GM12878 (cell line): ENCODE measurements at regions not wholly inside any gene's neighbourhood (a gene's known extent, or its start where the extent isn't known, plus 50 kb on each side); places are given as distances from the start of the nearest gene placed in this dataset.

Experiments
- ATAC-seq: fragments of 200-7000 bp; cut with Tn5 transposase; 3 replicates; pipeline ENCODE4 v1.9.1; 2020; ENCODE audit warnings: mild to moderate bottlenecking, moderate library complexity
- BruUV-seq: library from RNA; stranded (reverse); fragments of 400-500 nt; replicated peaks from 2 replicates; lab custom pipeline; 2021; lab: Mats Ljungman, UMichigan
- CTCF ChIA-PET: fragments of 300-600 bp; sonication (Branson Sonifier 250); formaldehyde crosslinking; extraction: SDS; loops from one replicate; lab custom pipeline; 2021; ENCODE audit warnings: inconsistent platforms; lab: Yijun Ruan, JAX
- POLR2A ChIA-PET: fragments of 350-600 bp; formaldehyde crosslinking; extraction: SDS; loops from one replicate; lab custom pipeline; 2021; ENCODE audit warnings: inconsistent platforms; lab: Charles Lee
- RAD21 ChIA-PET: fragments of 300-600 bp; sonication (Branson Sonifier 250); formaldehyde crosslinking; loops from one replicate; lab custom pipeline; 2023; ENCODE audit warnings: antibody characterized with exemption; ENCODE audit not compliant: unreplicated experiment; lab: Charles Lee
- SMC1A ChIA-PET: fragments of 300-600 bp; sonication (Branson Sonifier 250); formaldehyde crosslinking; loops from one replicate; lab custom pipeline; 2023; ENCODE audit not compliant: unreplicated experiment, uncharacterized antibody; lab: Charles Lee
- DNase-seq: peaks from one replicate; pipeline ENCODE4 v3.0.0-alpha.2; 2011; ENCODE audit warnings: low read depth, low spot score
- FAIRE-seq: peaks from 3 replicates; lab custom pipeline; 2011; peaks lifted over from hg19 to GRCh38; lab: Jason Lieb, UNC
- H2AFZ ChIP-seq: 2 replicates; pipeline ENCODE4 v1.6.0; 2011; ENCODE audit warnings: low read depth, low read length, control low read depth; ENCODE audit not compliant: control insufficient read depth
- H3K27ac ChIP-seq: 2 replicates; pipeline ENCODE4 v1.5.1; 2011; ENCODE audit warnings: control low read depth; ENCODE audit not compliant: control insufficient read depth, insufficient read depth
- H3K27me3 ChIP-seq, 2 experiments: replicated peaks in 1 of 2; 2 replicates each; pipeline versions ENCODE4 v1.6.0 to v1.6.1; 2011; ENCODE audit warnings: low read length in 1 of 2; ENCODE audit not compliant: control insufficient read depth in 2 of 2, insufficient read depth in 2 of 2
- H3K36me3 ChIP-seq, 2 experiments: 2 replicates each; pipeline ENCODE4 v1.5.1; 2011; ENCODE audit warnings: low read length in 1 of 2; ENCODE audit not compliant: control insufficient read depth in 2 of 2, insufficient read depth in 2 of 2
- H3K4me1 ChIP-seq: 2 replicates; pipeline ENCODE4 v1.6.1; 2011; ENCODE audit warnings: mild to moderate bottlenecking, low read length, moderate library complexity, mixed read lengths; ENCODE audit not compliant: control insufficient read depth, insufficient read depth
- H3K4me2 ChIP-seq: 2 replicates; pipeline ENCODE4 v1.6.0; 2011; ENCODE audit warnings: control low read depth; ENCODE audit not compliant: control insufficient read depth, insufficient read depth
- H3K4me3 ChIP-seq: fragments of 200-600 bp; sonication (generic); 2 replicates; pipeline ENCODE4 v1.5.1; 2016
- H3K79me2 ChIP-seq: 2 replicates; pipeline ENCODE4 v1.6.0; 2011; ENCODE audit warnings: low read length; ENCODE audit not compliant: control insufficient read depth, insufficient read depth
- H3K9ac ChIP-seq: 2 replicates; pipeline ENCODE4 v1.8.0; 2011; ENCODE audit warnings: low read length, control low read depth, mixed read lengths; ENCODE audit not compliant: control insufficient read depth, insufficient read depth
- H3K9me3 ChIP-seq: replicated peaks from 3 replicates; pipeline ENCODE4 v1.5.1; 2011; ENCODE audit warnings: mild to moderate bottlenecking, low read length; ENCODE audit not compliant: control insufficient read depth, insufficient read depth
- H4K20me1 ChIP-seq: 2 replicates; pipeline ENCODE4 v1.6.0; 2011; ENCODE audit not compliant: control insufficient read depth, insufficient read depth
- BCLAF1 ChIP-seq: fragments of 450-650 bp; IDR thresholded peaks from 2 replicates; pipeline ENCODE4 v1.6.1; 2017; ENCODE audit warnings: antibody characterized with exemption, mild to moderate bottlenecking, moderate library complexity
- CUX1 ChIP-seq: IDR thresholded peaks from 2 replicates; pipeline ENCODE4 v1.6.1; 2012; ENCODE audit warnings: improper control_type of control experiment, low read depth, low read length; ENCODE audit not compliant: insufficient replicate concordance
- EP300 ChIP-seq, 2 experiments: fragments of 150-350 bp in 1 of 2; IDR thresholded peaks; 2 replicates each; pipeline ENCODE4 v1.6.1; 2011 to 2012; ENCODE audit warnings: low read depth in 2 of 2, low read length in 2 of 2, borderline replicate concordance in 1 of 2, improper control_type of control experiment in 1 of 2, inconsistent platforms in 1 of 2; ENCODE audit not compliant: control insufficient read depth in 1 of 2
- KDM1A ChIP-seq: fragments of 200-600 bp; sonication (generic); IDR thresholded peaks from 2 replicates; pipeline ENCODE4 v1.6.1; 2016; ENCODE audit warnings: borderline replicate concordance
- NRF1 ChIP-seq: conservative IDR thresholded peaks from 2 replicates; pipeline ENCODE4 v1.6.1; 2011; ENCODE audit warnings: mild to moderate bottlenecking, low read depth, low read length, improper control_type of control experiment
- PAX5 ChIP-seq: IDR thresholded peaks from 2 replicates; pipeline ENCODE4 v1.6.1; 2011; ENCODE audit warnings: low read depth, low read length, borderline replicate concordance
- TARDBP ChIP-seq: IDR thresholded peaks from 2 replicates; pipeline ENCODE4 v1.6.1; 2016; ENCODE audit warnings: borderline replicate concordance
- YY1 ChIP-seq: IDR thresholded peaks from 2 replicates; pipeline ENCODE4 v1.6.1; 2011; ENCODE audit warnings: low read depth, mild to moderate bottlenecking, low read length
- ZSCAN29 ChIP-seq: fragments of 450-650 bp; IDR thresholded peaks from 2 replicates; pipeline ENCODE4 v1.6.1; 2017; ENCODE audit warnings: mild to moderate bottlenecking, moderate library complexity
- WGBS: methylation state at CpG from one replicate; pipeline ENCODE4 v1.1.6; 2016; ENCODE audit warnings: low lambda C conversion rate; ENCODE audit not compliant: insufficient replicate concordance, insufficient coverage; ENCODE audit errors: missing lambda C conversion rate; 5-methylcytosine and 5-hydroxymethylcytosine counted together
- in situ Hi-C: fragments of 300-500 bp; cut with MboI; formaldehyde crosslinking; loops from 9 replicates; pipeline ENCODE4 v1.14.3; 2018; ENCODE audit warnings: mixed read lengths
- intact Hi-C: fragments of 100-400 bp; cut with micrococcal nuclease; formaldehyde crosslinking; loops from one replicate; pipeline ENCODE4 v1.14.2; 2022; ENCODE audit not compliant: unreplicated experiment
- TF ChIP-seq, protein P1 (sequence below): fragments of 150-350 bp; IDR thresholded peaks from 2 replicates; pipeline ENCODE4 v1.6.1; 2014; ENCODE audit warnings: mild to moderate bottlenecking, low read depth, low read length

DNA sequence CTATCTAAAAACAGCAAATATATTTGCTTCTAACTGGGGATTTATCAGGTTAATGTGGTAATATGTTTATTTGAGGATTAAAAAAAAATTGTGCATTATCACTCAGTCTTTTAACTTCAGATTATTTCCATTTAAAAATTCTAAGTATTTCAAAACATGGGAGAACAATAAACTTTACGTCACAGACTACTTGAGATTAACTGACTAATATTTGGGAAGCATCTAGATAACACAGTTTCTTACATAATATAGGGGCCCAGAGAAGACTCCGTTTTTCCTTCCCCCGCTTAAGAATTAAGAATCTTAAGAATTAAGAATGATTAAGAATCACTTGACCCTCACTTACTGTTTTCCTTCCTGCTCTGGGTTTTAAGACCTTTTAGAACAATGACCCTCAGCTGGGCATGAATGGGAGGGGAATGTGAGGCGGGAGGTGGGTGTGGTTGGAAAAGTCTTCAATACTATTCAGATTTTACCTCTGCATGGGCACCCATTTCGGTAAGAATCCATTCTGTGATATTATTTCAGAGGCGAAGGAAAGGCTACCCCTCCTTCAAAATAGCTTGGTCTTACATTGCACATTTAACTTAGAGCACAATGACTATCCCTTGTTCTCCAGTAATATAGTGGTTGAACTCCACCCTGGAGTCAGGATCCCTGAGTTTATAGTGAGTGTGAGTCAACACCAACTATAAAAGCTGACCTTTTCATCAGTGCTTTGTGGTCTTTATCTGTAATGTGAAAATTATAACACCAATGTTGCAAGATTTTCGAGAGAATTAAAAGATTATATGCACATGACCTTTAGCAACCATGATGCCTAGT is 821.3 kb downstream of the USP25 start:
- DNase-seq (no peak), ATAC-seq (no peak), FAIRE-seq (no peak)
- no peaks in the 10 kb centered on the region for H3K4me1 ChIP-seq
- no peaks in the 10 kb centered on the region for H4K20me1 ChIP-seq
- H3K36me3 ChIP-seq: no peaks in the 10 kb centered on the region
- H3K27me3 ChIP-seq: no peaks in the 10 kb centered on the region
- H3K79me2 ChIP-seq: no peaks in the 10 kb centered on the region
- no peaks in the 10 kb centered on the region for H3K9me3 ChIP-seq
- in situ Hi-C loops: no loop called here
- H3K27ac ChIP-seq: no peak overlapping the region
- H3K4me2 ChIP-seq: no peak overlapping the region
- ChIA-PET POLR2A (no interaction called here), CTCF (no interaction called here), RAD21 (no interaction called here), SMC1A (no interaction called here)
- H3K4me3 ChIP-seq: no peak overlapping the region
- H2AFZ ChIP-seq: no peak overlapping the region
- intact Hi-C loops: no loop called here
- 30% methylated on average over 7 of the region's 7 CpGs for WGBS
- TF ChIP-seq, protein P1, sequence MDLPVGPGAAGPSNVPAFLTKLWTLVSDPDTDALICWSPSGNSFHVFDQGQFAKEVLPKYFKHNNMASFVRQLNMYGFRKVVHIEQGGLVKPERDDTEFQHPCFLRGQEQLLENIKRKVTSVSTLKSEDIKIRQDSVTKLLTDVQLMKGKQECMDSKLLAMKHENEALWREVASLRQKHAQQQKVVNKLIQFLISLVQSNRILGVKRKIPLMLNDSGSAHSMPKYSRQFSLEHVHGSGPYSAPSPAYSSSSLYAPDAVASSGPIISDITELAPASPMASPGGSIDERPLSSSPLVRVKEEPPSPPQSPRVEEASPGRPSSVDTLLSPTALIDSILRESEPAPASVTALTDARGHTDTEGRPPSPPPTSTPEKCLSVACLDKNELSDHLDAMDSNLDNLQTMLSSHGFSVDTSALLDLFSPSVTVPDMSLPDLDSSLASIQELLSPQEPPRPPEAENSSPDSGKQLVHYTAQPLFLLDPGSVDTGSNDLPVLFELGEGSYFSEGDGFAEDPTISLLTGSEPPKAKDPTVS: no peak
- TF ChIP-seq ZSCAN29 (no peak), TARDBP (no peak), BCLAF1 (no peak), EP300 (IDR thresholded peaks at IDR 0.05; ENCODE audit: borderline replicate concordance in 1 of 2, control insufficient read depth in 1 of 2, low read depth in 2 of 2, low read length in 2 of 2) (no peak), KDM1A (no peak), NRF1 (no peak), CUX1 (no peak), YY1 (no peak), PAX5 (no peak)
- BruUV-seq: no TSS peak
- no peak overlapping the region for H3K9ac ChIP-seq
